AG09319 (cell line): ENCODE measurements at regions not wholly inside any gene's neighbourhood (a gene's known extent, or its start where the extent isn't known, plus 50 kb on each side); places are given as distances from the start of the nearest gene placed in this dataset.
"Not testable (repeated sequence)": the region's sequence is repeated elsewhere in the genome, so short reads cannot be mapped to it uniquely, and the experiment has no call there.

Experiments
- DNase-seq: peaks from one replicate; pipeline ENCODE4 v3.0.0-alpha.2; 2010; ENCODE audit warnings: low read depth; ENCODE audit errors: extremely low read depth
- TF ChIP-seq, protein P1 (sequence below): IDR thresholded peaks from 2 replicates; pipeline ENCODE4 v1.5.1; 2011; ENCODE audit warnings: low read depth, mild to moderate bottlenecking, inconsistent platforms, low read length, moderate library complexity

DNA sequence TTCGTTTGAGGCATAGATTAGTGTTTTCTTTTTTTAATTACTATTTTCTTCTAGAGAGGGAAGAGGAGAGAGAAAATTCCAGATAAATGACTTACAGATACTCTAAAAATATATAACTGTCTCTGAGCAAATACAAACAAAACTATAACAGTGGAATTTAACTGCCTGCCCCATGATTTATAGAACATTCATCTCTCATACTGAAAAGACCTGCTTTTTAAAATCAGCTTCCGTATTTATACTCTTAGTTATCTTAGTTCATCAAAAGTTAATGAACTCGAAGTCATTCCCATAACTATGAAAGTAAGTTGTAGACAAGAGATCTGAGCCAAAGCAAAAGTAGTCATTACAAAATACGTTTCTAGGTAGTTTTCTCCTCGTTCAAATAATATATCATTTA, 123.8 kb upstream of the DMRT1 start:
- no peak for DNase-seq
- TF ChIP-seq, protein P1, sequence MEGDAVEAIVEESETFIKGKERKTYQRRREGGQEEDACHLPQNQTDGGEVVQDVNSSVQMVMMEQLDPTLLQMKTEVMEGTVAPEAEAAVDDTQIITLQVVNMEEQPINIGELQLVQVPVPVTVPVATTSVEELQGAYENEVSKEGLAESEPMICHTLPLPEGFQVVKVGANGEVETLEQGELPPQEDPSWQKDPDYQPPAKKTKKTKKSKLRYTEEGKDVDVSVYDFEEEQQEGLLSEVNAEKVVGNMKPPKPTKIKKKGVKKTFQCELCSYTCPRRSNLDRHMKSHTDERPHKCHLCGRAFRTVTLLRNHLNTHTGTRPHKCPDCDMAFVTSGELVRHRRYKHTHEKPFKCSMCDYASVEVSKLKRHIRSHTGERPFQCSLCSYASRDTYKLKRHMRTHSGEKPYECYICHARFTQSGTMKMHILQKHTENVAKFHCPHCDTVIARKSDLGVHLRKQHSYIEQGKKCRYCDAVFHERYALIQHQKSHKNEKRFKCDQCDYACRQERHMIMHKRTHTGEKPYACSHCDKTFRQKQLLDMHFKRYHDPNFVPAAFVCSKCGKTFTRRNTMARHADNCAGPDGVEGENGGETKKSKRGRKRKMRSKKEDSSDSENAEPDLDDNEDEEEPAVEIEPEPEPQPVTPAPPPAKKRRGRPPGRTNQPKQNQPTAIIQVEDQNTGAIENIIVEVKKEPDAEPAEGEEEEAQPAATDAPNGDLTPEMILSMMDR = no peak

DNA sequence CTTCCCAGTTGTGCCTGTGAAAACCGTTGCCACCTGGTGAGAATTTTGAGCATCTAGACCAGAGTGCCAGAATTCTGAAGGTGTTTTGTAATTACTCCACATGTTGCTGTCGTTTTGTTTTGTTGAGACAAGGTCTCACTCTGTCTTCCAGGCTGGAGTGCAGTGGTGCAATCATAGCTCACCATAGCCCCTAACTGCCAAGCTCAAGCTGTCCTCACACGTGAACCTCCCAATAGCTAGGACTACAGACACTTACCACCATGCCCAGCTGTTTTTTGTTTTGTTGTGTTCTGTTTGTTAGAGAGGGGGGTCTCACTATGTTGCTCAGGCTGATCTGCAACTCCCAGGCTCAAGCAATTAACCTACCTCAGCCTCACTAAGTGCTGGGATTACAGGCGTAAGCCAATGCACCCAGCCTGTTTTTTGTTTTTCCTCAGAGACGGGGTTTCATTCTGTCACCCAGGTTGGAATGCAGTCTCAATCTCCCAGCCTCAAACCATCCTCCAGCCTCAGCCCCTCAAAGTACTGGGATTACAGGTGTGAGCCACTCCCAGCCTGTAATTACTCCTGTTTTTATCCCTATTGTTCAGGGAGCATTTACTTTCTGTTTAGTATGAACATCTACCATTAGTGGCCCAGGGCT, 121.1 kb upstream of the DMRT1 start:
- DNase-seq = no peak
- TF ChIP-seq, protein P1 = no peak

DNA sequence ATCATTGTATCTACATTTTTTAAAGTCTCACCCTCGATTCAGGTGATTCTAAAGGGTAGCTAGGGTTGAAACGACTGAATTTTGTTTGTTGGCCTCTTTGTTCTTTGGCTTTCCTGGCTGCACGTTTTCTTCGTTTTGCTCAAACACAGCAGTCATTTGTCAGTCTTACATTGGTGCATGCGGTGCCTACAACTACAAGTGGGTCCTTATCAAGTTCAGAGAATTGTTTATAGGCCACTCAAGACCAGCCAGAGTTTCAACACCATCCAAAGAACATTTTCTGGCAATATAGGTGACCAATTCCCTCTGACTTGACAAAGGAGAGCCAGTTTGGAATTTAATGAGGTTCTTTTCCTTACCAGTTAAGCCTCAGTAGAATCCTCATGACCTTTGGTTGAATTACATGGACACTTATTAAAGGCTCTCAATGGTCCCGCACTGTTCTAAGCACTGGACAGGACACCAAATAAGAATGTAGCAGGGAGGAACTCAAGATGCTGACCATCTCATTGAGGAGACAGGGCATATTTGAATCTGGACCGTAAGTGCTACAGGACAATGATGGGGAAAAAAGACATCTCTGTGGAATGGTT, 119.0 kb upstream of the DMRT1 start:
- TF ChIP-seq, protein P1 = no peak
- no peak for DNase-seq

DNA sequence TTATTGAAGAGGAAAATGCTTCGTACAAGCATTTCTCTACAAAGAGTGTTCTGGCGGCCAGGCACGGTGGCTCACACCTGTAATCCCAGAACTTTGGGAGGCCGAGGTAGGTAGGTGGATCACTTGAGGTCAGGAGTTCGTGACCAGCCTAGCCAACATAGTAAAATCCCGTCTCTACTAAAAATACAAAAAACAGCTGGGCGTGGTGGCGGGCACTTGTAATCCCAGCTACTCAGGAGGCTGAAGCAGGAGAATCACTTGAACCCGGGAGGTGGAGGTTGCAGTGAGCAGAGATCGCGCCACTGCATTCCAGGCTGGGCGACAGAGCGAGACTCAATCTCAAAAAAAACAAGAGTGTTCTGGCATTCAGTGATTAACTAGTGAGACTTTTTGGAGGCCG, 117.0 kb upstream of the DMRT1 start:
- not testable (repeated sequence) for DNase-seq

DNA sequence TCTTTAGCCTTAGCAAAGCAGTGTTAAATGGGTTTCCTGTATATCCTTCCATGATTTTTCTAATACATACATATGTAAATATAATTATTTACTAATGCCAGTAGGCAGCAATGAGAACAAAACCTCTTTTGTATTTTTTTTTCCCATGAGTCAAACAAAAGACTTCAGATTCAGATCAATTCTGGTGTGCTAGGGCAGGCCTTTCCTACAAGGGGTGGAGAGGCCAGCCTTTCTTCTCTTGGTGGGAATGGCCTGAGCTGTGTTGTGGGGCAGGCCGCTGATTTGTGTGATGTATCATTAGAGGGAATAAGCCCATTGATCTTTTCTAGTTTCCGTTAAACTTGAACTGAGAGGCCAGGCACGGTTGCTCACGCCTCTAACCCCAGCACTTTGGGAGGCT, 115.5 kb upstream of the DMRT1 start:
- TF ChIP-seq, protein P1 = no peak
- DNase-seq = no peak

DNA sequence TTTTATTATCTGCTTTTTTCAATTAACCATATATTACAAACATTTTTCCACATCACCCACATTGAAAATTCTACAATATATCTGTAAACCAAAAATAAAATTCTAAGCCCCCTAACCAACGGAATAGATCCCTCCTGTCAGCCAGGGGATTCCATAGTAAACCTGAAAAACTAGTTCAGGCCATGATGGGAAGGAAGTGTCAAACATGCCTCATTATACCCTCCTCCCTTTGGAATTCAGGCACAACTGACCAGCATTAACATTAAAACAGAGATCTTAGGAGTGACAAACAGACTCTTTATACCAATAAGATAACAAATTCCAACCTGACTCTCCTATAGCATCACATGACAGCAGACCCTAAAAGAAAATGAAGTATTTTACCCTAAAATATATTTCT, 113.7 kb upstream of the DMRT1 start:
- TF ChIP-seq, protein P1 = no peak
- no peak for DNase-seq

DNA sequence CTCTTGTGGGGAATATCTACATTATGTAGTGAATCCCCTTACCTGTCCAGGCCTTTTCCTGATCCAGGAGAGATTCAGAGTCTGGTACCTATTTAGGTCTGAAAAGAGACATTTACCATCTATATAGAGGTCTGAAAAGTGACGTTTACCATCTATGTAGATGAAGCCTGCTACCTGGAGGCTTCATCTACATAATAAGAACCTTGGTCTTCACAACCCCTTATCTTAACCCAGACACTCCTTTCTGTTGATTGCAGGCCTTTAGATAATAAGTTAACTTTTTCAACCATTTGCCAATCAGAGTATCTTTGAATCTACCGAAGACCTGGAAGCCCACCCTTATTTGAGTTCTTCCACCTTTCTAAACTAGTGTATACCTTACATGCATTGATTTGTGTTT, 113.0 kb upstream of the DMRT1 start:
- TF ChIP-seq, protein P1 = no peak
- DNase-seq = no peak

DNA sequence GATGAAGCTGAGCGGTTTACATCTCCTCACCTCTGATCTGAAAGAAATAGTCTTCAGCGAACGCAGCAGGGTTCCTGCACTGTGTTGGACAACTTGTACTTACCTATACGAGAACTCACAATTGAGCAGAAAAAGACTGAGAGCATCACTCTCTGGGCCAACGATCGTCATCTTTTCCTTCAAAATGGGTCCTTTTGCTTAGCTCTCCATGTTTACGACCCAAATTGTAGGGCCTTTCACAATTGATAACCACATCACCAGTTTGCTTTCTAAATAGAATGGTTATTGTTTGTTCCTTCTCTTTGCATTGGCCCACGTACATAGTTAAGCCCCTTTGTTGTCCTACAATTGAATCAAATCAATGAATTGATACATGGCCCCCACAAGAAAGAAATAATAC, 110.0 kb upstream of the DMRT1 start:
- DNase-seq = no peak
- TF ChIP-seq, protein P1 = no peak
